Fibroblast of lung (primary cell): ENCODE measurements at regions not wholly inside any gene's neighbourhood (a gene's known extent, or its start where the extent isn't known, plus 50 kb on each side); places are given as distances from the start of the nearest gene placed in this dataset.

Experiments
- DNase-seq, 2 donors: peaks; one replicate each; pipeline versions ENCODE4 v3.0.0 to v3.0.0-alpha.2; 2010; ENCODE audit warnings: low read depth in 2 of 2
- H2AFZ ChIP-seq: 2 replicates; pipeline ENCODE4 v1.5.1; 2012; ENCODE audit warnings: low read length, control low read depth, inconsistent platforms
- H3K27ac ChIP-seq: 2 replicates; pipeline ENCODE4 v1.5.1; 2011; ENCODE audit warnings: low read length, control low read depth; ENCODE audit not compliant: insufficient read depth
- H3K27me3 ChIP-seq: 2 replicates; pipeline ENCODE4 v1.5.1; 2011; ENCODE audit warnings: mild to moderate bottlenecking, low read length; ENCODE audit not compliant: control insufficient read depth, insufficient read depth
- H3K36me3 ChIP-seq: 2 replicates; pipeline ENCODE4 v1.5.1; 2011; ENCODE audit warnings: low read length; ENCODE audit not compliant: control insufficient read depth, insufficient read depth
- H3K4me1 ChIP-seq: 2 replicates; pipeline ENCODE4 v1.5.1; 2011; ENCODE audit warnings: low read length; ENCODE audit not compliant: control insufficient read depth, insufficient read depth; ENCODE audit errors: extremely low read depth
- H3K4me2 ChIP-seq: 2 replicates; pipeline ENCODE4 v1.5.1; 2011; ENCODE audit warnings: low read length, control low read depth; ENCODE audit not compliant: insufficient read depth; ENCODE audit errors: extremely low read depth
- H3K4me3 ChIP-seq, 4 experiments: fragments of 200-600 bp in 1 of 4; sonication (generic) in 1 of 4; replicated peaks in 1 of 4; 2 replicates each; pipeline ENCODE4 v1.5.1; 2011 to 2016; ENCODE audit warnings: low read length in 4 of 4, low read depth in 3 of 4, mild to moderate bottlenecking in 3 of 4, control low read depth in 2 of 4, inconsistent platforms in 1 of 4, mixed read lengths in 1 of 4; ENCODE audit not compliant: insufficient read depth in 1 of 4; ENCODE audit errors: control extremely low read depth in 1 of 4
- H3K79me2 ChIP-seq: 2 replicates; pipeline ENCODE4 v1.5.1; 2012; ENCODE audit warnings: mild to moderate bottlenecking, low read length, inconsistent platforms; ENCODE audit not compliant: control insufficient read depth, insufficient read depth
- H3K9ac ChIP-seq: 2 replicates; pipeline ENCODE4 v1.5.1; 2011; ENCODE audit warnings: mild to moderate bottlenecking, low read length, control low read depth; ENCODE audit not compliant: insufficient read depth
- H3K9me3 ChIP-seq: 2 replicates; pipeline ENCODE4 v1.5.1; 2012; ENCODE audit warnings: low read depth, low read length; ENCODE audit not compliant: control insufficient read depth, insufficient read depth
- H4K20me1 ChIP-seq: 2 replicates; pipeline ENCODE4 v1.5.1; 2011; ENCODE audit warnings: low read length; ENCODE audit not compliant: control insufficient read depth, insufficient read depth; ENCODE audit errors: extremely low read depth
- EZH2 ChIP-seq: IDR thresholded peaks from 2 replicates; pipeline ENCODE4 v1.5.1; 2012; ENCODE audit warnings: low read length, control low read depth, mild to moderate bottlenecking; ENCODE audit errors: missing control alignments
- TF ChIP-seq, protein P1 (sequence below), 2 donors: IDR thresholded peaks in 1 of 2; conservative IDR thresholded peaks in 1 of 2; 1 replicate in 1 of 2; 2 replicates in 1 of 2; pipeline ENCODE4 v1.5.1; 2011 to 2012; ENCODE audit warnings: low read length in 2 of 2, control low read depth in 1 of 2, inconsistent platforms in 1 of 2, low read depth in 1 of 2, mild to moderate bottlenecking in 1 of 2

DNA sequence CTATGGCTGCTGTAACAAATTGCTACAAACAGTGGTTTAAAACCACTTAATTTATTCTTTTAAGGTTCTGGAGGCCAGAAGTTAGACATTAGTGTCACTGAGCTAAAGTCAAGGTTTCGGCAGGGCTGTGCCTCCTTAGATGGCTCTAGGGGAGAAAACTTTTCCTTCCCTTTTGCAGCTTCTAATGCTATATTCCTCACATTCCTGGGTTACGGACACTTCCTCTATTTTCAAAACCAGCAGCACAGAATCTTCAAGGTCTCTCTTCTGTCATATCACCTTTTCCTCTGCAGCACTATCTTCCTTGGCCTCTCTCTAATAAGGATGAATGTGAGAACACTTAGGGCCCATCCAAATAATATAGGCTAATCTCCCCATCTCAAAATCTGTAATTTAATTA is 87.0 kb downstream of the C11orf87 start:
- H3K36me3 ChIP-seq = no peaks in the 10 kb centered on the region
- TF ChIP-seq, protein P1, sequence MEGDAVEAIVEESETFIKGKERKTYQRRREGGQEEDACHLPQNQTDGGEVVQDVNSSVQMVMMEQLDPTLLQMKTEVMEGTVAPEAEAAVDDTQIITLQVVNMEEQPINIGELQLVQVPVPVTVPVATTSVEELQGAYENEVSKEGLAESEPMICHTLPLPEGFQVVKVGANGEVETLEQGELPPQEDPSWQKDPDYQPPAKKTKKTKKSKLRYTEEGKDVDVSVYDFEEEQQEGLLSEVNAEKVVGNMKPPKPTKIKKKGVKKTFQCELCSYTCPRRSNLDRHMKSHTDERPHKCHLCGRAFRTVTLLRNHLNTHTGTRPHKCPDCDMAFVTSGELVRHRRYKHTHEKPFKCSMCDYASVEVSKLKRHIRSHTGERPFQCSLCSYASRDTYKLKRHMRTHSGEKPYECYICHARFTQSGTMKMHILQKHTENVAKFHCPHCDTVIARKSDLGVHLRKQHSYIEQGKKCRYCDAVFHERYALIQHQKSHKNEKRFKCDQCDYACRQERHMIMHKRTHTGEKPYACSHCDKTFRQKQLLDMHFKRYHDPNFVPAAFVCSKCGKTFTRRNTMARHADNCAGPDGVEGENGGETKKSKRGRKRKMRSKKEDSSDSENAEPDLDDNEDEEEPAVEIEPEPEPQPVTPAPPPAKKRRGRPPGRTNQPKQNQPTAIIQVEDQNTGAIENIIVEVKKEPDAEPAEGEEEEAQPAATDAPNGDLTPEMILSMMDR (conservative IDR thresholded peaks at IDR 0.05 in 1 of 2, IDR thresholded peaks at IDR 0.05 in 1 of 2; ENCODE audit: low read depth in 1 of 2, low read length in 2 of 2) = no peak
- no peak for TF ChIP-seq EZH2
- H3K27me3 ChIP-seq = no peaks in the 10 kb centered on the region

DNA sequence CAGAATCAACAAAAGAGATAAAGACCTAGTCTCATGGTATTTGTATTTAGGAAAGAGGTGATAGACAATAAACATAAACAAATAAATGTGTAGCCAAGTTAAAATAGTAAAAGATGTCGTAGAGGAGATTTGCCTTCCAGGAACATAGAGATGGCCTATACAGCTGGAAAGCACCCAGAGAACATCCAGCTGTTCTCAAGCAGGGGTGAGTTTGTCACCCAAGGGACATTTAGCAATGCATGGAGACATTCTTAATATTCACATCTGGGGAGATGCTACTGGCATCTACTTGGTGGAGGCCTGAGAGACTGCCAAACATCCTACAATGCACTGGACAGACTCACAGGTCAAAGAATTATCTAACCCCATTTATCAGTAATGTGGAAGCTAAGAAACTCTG is 88.3 kb downstream of the C11orf87 start:
- TF ChIP-seq, protein P1 (conservative IDR thresholded peaks at IDR 0.05 in 1 of 2, IDR thresholded peaks at IDR 0.05 in 1 of 2; ENCODE audit: low read depth in 1 of 2, low read length in 2 of 2) = no peak
- no peak for TF ChIP-seq EZH2
- Histone ChIP-seq H4K20me1 (no peaks in the 10 kb centered on the region), H3K27ac (no peak overlapping the region), H3K4me3 (no peak overlapping the region), H2AFZ (no peak overlapping the region), H3K4me2 (no peak overlapping the region), H3K9me3 (no peaks in the 10 kb centered on the region), H3K4me1 (no peaks in the 10 kb centered on the region), H3K36me3 (no peaks in the 10 kb centered on the region), H3K9ac (no peak overlapping the region), H3K27me3 (no peaks in the 10 kb centered on the region), H3K79me2 (no peaks in the 10 kb centered on the region)
- DNase-seq = no peak

More for the DNA sequence above, 87.0 kb downstream of the C11orf87 start:
- no peaks in the 10 kb centered on the region for H4K20me1 ChIP-seq
- H2AFZ ChIP-seq = no peak overlapping the region
- no peak for DNase-seq
- no peak overlapping the region for H3K9ac ChIP-seq
- H3K4me2 ChIP-seq = no peak overlapping the region
- no peaks in the 10 kb centered on the region for H3K79me2 ChIP-seq
- H3K9me3 ChIP-seq = no peaks in the 10 kb centered on the region
- H3K4me3 ChIP-seq = no peak overlapping the region
- no peaks in the 10 kb centered on the region for H3K4me1 ChIP-seq
- no peak overlapping the region for H3K27ac ChIP-seq

DNA sequence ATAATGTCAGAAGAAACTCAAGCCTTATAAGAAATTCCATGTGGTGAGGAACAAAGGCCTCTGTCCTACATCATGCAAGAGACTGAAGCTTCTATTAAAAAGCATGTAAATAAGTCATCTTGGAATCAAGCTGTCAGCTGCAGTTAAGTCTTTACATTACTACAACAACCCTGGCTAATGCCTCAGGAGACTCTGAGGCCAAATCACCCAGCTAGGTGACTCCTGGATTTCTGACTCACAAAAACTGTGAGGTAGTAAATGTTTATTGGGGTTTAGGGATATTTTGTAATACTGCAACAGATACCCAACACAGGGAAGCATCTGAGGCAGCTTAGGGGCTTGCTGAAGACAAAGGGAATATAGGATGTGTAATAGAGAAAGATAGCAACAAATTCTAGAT is 89.6 kb downstream of the C11orf87 start:
- no peaks in the 10 kb centered on the region for H3K27me3 ChIP-seq
- no peaks in the 10 kb centered on the region for H3K79me2 ChIP-seq
- H3K27ac ChIP-seq = no peak overlapping the region
- H3K9me3 ChIP-seq = no peaks in the 10 kb centered on the region
- H3K4me1 ChIP-seq = no peaks in the 10 kb centered on the region
- no peaks in the 10 kb centered on the region for H4K20me1 ChIP-seq
- H3K4me2 ChIP-seq = no peak overlapping the region
- DNase-seq = no peak
- H3K9ac ChIP-seq = no peak overlapping the region
- no peaks in the 10 kb centered on the region for H3K36me3 ChIP-seq
- no peak overlapping the region for H3K4me3 ChIP-seq
- H2AFZ ChIP-seq = no peak overlapping the region
- TF ChIP-seq EZH2 = no peak
- TF ChIP-seq, protein P1 (conservative IDR thresholded peaks at IDR 0.05 in 1 of 2, IDR thresholded peaks at IDR 0.05 in 1 of 2; ENCODE audit: low read depth in 1 of 2, low read length in 2 of 2) = no peak
